Right hindlimb (tissue), 1 donor: ENCODE measurements at regions not wholly inside any gene's neighbourhood (a gene's known extent, or its start where the extent isn't known, plus 50 kb on each side); places are given as distances from the start of the nearest gene placed in this dataset.
A peak's percentile ranks its signal among the peaks of the same experiment; 100 is the strongest.

Source experiments
- DNase-seq: peaks from one replicate; pipeline ENCODE4 v3.0.0-alpha.2; 2018

GRCh38 chr10:129274748-129275474, 192.1 kb upstream of the MGMT start:
- peak; percentile 32 for DNase-seq

- DNase-seq = peak; percentile 27
Measured at GRCh38 chr10:129275886-129276285, 191.2 kb upstream of the MGMT start.

GRCh38 chr10:129277084-129277483, 190.0 kb upstream of the MGMT start:
- peak; percentile 54 for DNase-seq

- DNase-seq = no peak
Measured at GRCh38 chr10:129277841-129278240, 189.2 kb upstream of the MGMT start.

GRCh38 chr10:129278686-129279085, 188.4 kb upstream of the MGMT start:
- DNase-seq = peak; percentile 33

GRCh38 chr10:129279446-129280154, 187.4 kb upstream of the MGMT start:
- peak; percentile 63 for DNase-seq

- DNase-seq = no peak
Measured at GRCh38 chr10:129280155-129280502, 186.9 kb upstream of the MGMT start.

GRCh38 chr10:129280908-129281586, 186.0 kb upstream of the MGMT start:
- DNase-seq = peak; percentile 80

GRCh38 chr10:129285459-129285858, 181.6 kb upstream of the MGMT start:
- DNase-seq = no peak

GRCh38 chr10:129288999-129289584, 177.9 kb upstream of the MGMT start:
- DNase-seq = no peak

- DNase-seq = no peak
Measured at GRCh38 chr10:129293991-129294700, 172.9 kb upstream of the MGMT start.

- no peak for DNase-seq
Measured at GRCh38 chr10:129294944-129295343, 172.1 kb upstream of the MGMT start.

- no peak for DNase-seq
Measured at GRCh38 chr10:129305046-129305445, 162.0 kb upstream of the MGMT start.

- no peak for DNase-seq
Measured at GRCh38 chr10:129307141-129307540, 159.9 kb upstream of the MGMT start.

- no peak for DNase-seq
Measured at GRCh38 chr10:129308953-129309564, 158.0 kb upstream of the MGMT start.

GRCh38 chr10:129309565-129309964, 157.5 kb upstream of the MGMT start:
- DNase-seq = no peak

GRCh38 chr10:129310881-129311280, 156.2 kb upstream of the MGMT start:
- no peak for DNase-seq

GRCh38 chr10:129319934-129320333, 147.1 kb upstream of the MGMT start:
- DNase-seq = no peak

- no peak for DNase-seq
Measured at GRCh38 chr10:129320340-129320739, 146.7 kb upstream of the MGMT start.

GRCh38 chr10:129321727-129322126, 145.3 kb upstream of the MGMT start:
- no peak for DNase-seq

- DNase-seq = no peak
Measured at GRCh38 chr10:129322933-129323820, 143.9 kb upstream of the MGMT start.
